Transverse colon (tissue), 4 donors: ENCODE measurements at regions not wholly inside any gene's neighbourhood (a gene's known extent, or its start where the extent isn't known, plus 50 kb on each side); places are given as distances from the start of the nearest gene placed in this dataset.
"Not testable (repeated sequence)": the region's sequence is repeated elsewhere in the genome, so short reads cannot be mapped to it uniquely, and the experiment has no call there.

Experiments used
- DNase-seq: peaks from one replicate; pipeline ENCODE4 v3.0.0-alpha.2; 2019
- H3K27ac ChIP-seq, 4 donors: fragments of 200-600 bp; sonication (generic); 2 replicates each; pipeline ENCODE4 v1.5.1; 2016 to 2018; ENCODE audit warnings: inconsistent platforms in 4 of 4
- H3K27me3 ChIP-seq: fragments of 200-600 bp; sonication (generic); 2 replicates; pipeline ENCODE4 v1.5.1; 2017; ENCODE audit warnings: inconsistent platforms
- H3K36me3 ChIP-seq, 4 donors: fragments of 200-600 bp; sonication (generic); 2 replicates each; pipeline ENCODE4 v1.5.1; 2017 to 2019; ENCODE audit warnings: inconsistent platforms in 4 of 4
- H3K4me1 ChIP-seq, 4 donors: fragments of 200-600 bp; sonication (generic); 2 replicates each; pipeline ENCODE4 v1.5.1; 2017 to 2020; ENCODE audit warnings: inconsistent platforms in 4 of 4
- H3K4me3 ChIP-seq, 4 donors: fragments of 200-600 bp; sonication (generic); 1 replicate in 1 of 4; 2 replicates in 3 of 4; pipeline versions ENCODE4 v1.5.1 to v1.6.1; 2017 to 2019; ENCODE audit warnings: inconsistent platforms in 4 of 4
- H3K9me3 ChIP-seq, 2 donors: fragments of 200-600 bp; sonication (generic); 2 replicates each; pipeline ENCODE4 v1.5.1; 2017 to 2019; ENCODE audit warnings: inconsistent platforms in 2 of 2
- EP300 ChIP-seq: sonication (generic); formaldehyde crosslinking; IDR thresholded peaks from one replicate; pipeline ENCODE4 v1.6.1; 2017; ENCODE audit warnings: antibody characterized with exemption, low read depth
- POLR2A ChIP-seq: fragments of 450-650 bp; IDR thresholded peaks from one replicate; pipeline ENCODE4 v1.6.1; 2016; ENCODE audit warnings: antibody characterized with exemption, mild to moderate bottlenecking, moderate library complexity
- POLR2AphosphoS5 ChIP-seq, 3 donors: sonication (generic); formaldehyde crosslinking; IDR thresholded peaks; one replicate each; pipeline ENCODE4 v1.6.1; 2016; ENCODE audit warnings: antibody characterized with exemption in 3 of 3
- WGBS, 2 donors: methylation state at CpG; one replicate each; pipeline ENCODE4 v1.1.5; 2018; ENCODE audit warnings: low coverage in 1 of 2; 5-methylcytosine and 5-hydroxymethylcytosine counted together
- in situ Hi-C, 4 donors: fragments of 200-750 bp; cut with MboI; loops; one replicate each; pipeline versions ENCODE4 v1.15.0 to v1.15.1; 2017; ENCODE audit warnings: low sequenced_read_pairs in 3 of 4, low pct_ligation_motif_present in 1 of 4, low pct_unique_long_range_greater_than_20kb in 1 of 4
- intact Hi-C: fragments of 100-400 bp; cut with DNase I; formaldehyde crosslinking; loops from one replicate; pipeline ENCODE4 v1.15.1; 2023; ENCODE audit warnings: low total_unique reads
- TF ChIP-seq, protein P1 (sequence below), 5 experiments: fragments of 200-600 bp in 3 of 5; fragments of 450-650 bp in 2 of 5; sonication (generic) in 3 of 5; IDR thresholded peaks; 1 replicate in 2 of 5; 2 replicates in 3 of 5; pipeline ENCODE4 v1.5.1; 2016 to 2017; ENCODE audit warnings: antibody characterized with exemption in 5 of 5, inconsistent platforms in 3 of 5, mild to moderate bottlenecking in 2 of 5, moderate library complexity in 1 of 5

DNA sequence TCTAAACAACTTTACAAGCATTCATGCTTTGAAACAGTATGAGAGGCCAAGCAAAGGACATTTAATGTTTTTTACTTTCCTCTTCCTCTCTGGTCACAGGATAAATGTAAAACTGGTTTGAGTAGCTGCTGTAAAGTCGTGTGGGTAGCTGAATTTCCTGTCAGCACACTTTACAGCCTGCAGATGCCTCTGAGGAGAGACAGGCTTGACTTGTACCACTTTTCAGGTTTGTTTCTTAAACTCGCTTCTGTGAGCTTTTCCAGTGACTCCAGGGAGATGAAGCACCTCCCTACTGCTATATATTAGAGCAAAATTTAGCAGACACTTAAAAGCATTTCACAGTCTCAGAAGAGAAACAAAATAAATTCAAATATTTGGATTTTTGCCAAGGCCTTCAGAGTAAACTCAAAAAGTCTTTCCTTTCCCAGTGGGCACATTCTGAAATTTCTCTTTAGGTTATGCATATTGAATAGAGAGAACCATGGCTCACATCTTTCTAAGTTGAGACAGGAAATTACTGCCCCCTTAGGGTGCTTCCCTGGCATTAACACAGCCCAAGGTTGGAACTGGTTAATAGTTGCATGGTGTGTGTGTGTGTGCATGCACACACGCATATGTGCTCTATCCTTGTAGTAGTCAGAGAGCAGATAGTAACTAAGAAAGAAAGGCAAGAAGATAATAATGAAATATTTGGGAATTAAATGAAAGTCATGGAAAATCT is 557.3 kb upstream of the MIS18BP1 start:
- in situ Hi-C loops: no loop called here
- H3K36me3 ChIP-seq: no peaks in the 10 kb centered on the region
- no peaks in the 10 kb centered on the region for H3K9me3 ChIP-seq
- no peak for DNase-seq
- intact Hi-C loops: no loop called here
- no peaks in the 10 kb centered on the region for H3K27me3 ChIP-seq
- 15 to 21% methylated on average over 3 of the region's 3 CpGs for WGBS, 2 donors
- no peak overlapping the region for H3K4me3 ChIP-seq
- TF ChIP-seq POLR2A (no peak), POLR2AphosphoS5 (IDR thresholded peaks at IDR 0.05) (peak in 2 of 3 donors; percentile 61 to 68)
- TF ChIP-seq, protein P1, sequence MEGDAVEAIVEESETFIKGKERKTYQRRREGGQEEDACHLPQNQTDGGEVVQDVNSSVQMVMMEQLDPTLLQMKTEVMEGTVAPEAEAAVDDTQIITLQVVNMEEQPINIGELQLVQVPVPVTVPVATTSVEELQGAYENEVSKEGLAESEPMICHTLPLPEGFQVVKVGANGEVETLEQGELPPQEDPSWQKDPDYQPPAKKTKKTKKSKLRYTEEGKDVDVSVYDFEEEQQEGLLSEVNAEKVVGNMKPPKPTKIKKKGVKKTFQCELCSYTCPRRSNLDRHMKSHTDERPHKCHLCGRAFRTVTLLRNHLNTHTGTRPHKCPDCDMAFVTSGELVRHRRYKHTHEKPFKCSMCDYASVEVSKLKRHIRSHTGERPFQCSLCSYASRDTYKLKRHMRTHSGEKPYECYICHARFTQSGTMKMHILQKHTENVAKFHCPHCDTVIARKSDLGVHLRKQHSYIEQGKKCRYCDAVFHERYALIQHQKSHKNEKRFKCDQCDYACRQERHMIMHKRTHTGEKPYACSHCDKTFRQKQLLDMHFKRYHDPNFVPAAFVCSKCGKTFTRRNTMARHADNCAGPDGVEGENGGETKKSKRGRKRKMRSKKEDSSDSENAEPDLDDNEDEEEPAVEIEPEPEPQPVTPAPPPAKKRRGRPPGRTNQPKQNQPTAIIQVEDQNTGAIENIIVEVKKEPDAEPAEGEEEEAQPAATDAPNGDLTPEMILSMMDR (IDR thresholded peaks at IDR 0.05): peak in 4 of 5 experiments; percentile 21 to 45 (median 28)
- peaks cover 0 to 7% (median 6%) of the 10 kb centered on the region in 4 donors for H3K4me1 ChIP-seq
- peak overlapping the region; percentile 28 to 56 (median 52) for H3K27ac ChIP-seq

- Histone ChIP-seq H3K9me3 (no peaks in the 10 kb centered on the region), H3K36me3 (no peaks in the 10 kb centered on the region), H3K4me1 (peaks cover 0 to 7% (median 6%) of the 10 kb centered on the region in 4 donors), H3K4me3 (no peak overlapping the region), H3K27ac (no peak overlapping the region), H3K27me3 (no peaks in the 10 kb centered on the region)
- in situ Hi-C loops: no loop called here
- WGBS, 2 donors: 71 to 75% methylated on average over 5 of the region's 5 CpGs
- intact Hi-C loops: no loop called here
- TF ChIP-seq POLR2A: no peak
- TF ChIP-seq, protein P1 (IDR thresholded peaks at IDR 0.05): no peak
- no peak for TF ChIP-seq POLR2AphosphoS5 (IDR thresholded peaks at IDR 0.05)
- TF ChIP-seq EP300: no peak
- DNase-seq: no peak
These were observed 554.3 kb upstream of the MIS18BP1 start for GRCh38 chr14:45807178-45807899.

DNA sequence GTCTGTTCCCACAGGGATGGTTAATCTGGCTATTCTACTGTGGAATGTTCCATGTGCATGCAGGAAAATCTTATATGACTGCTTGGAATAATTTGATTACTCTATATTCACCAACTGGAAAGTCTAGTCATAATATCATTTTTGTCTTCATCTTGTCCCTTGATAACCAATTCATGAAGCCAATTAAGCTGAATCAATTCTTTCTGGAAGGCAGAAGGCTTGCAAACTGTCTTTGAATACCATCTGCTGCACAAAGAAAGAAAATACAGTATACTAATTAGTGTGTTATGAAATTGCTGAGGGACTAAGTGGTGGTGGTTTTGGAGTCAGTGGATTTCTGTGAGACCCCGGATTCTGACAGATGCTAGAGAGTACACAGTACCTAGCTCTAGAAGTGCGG is 546.5 kb upstream of the MIS18BP1 start:
- Histone ChIP-seq H3K27me3 (no peaks in the 10 kb centered on the region), H3K27ac (no peak overlapping the region), H3K9me3 (peaks cover 5 to 6% of the 10 kb centered on the region in 2 donors), H3K4me3 (no peak overlapping the region), H3K4me1 (no peaks in the 10 kb centered on the region), H3K36me3 (no peaks in the 10 kb centered on the region)
- intact Hi-C loops (no loop called here), in situ Hi-C loops (no loop called here)
- no peak for DNase-seq
- 89 to 90% methylated on average over 2 of the region's 2 CpGs for WGBS, 2 donors
- TF ChIP-seq POLR2A (no peak), POLR2AphosphoS5 (IDR thresholded peaks at IDR 0.05) (no peak), EP300 (no peak)
- TF ChIP-seq, protein P1 (IDR thresholded peaks at IDR 0.05): no peak

GRCh38 chr14:45798659-45799058 is 545.7 kb upstream of the MIS18BP1 start:
- Histone ChIP-seq H3K9me3 (peaks cover 5 to 6% of the 10 kb centered on the region in 2 donors), H3K4me3 (no peak overlapping the region), H3K27ac (no peak overlapping the region), H3K4me1 (no peaks in the 10 kb centered on the region), H3K36me3 (no peaks in the 10 kb centered on the region), H3K27me3 (no peaks in the 10 kb centered on the region)
- no peak for TF ChIP-seq EP300
- TF ChIP-seq POLR2AphosphoS5 (IDR thresholded peaks at IDR 0.05): no peak
- TF ChIP-seq, protein P1 (IDR thresholded peaks at IDR 0.05): no peak
- no peak for TF ChIP-seq POLR2A
- in situ Hi-C loops: no loop called here
- no peak for DNase-seq
- intact Hi-C loops: no loop called here
- WGBS, 2 donors: 87% methylated on average over 3 of the region's 3 CpGs; no CpG with 5 or more reads in 1 of the 2 donors

DNA sequence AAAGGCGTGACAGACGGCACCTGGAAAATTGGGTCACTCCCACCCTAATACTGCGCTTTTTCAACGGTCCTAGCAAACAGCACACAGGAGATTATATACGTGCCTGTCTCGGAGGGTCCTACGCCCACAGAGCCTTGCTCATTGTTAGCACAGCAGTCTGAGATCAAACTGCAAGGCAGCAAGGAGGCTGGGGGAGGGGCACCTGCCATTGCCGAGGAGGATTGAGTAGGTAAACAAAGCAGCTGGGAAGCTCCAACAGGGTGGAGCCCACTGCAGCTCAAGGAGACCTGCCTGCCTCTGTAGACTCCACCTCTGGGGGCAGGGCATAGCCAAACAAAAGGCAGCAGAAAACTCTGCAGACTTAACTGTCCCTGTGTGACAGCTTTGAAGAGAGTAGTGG is 543.0 kb upstream of the MIS18BP1 start:
- H3K4me1 ChIP-seq, H3K27me3 ChIP-seq, H3K27ac ChIP-seq, in situ Hi-C loops, intact Hi-C loops, H3K36me3 ChIP-seq, H3K4me3 ChIP-seq, H3K9me3 ChIP-seq, DNase-seq: not testable (repeated sequence)
- WGBS, 2 donors: 79% methylated on average over 8 of the region's 8 CpGs; no CpG with 5 or more reads in 1 of the 2 donors
